ENCODE measurements at regions not wholly inside any gene's neighbourhood (a gene's known extent, or its start where the extent isn't known, plus 50 kb on each side); places are given as distances from the start of the nearest gene placed in this dataset.
"Not testable (repeated sequence)": the region's sequence is repeated elsewhere in the genome, so short reads cannot be mapped to it uniquely, and the experiment has no call there.

DNA sequence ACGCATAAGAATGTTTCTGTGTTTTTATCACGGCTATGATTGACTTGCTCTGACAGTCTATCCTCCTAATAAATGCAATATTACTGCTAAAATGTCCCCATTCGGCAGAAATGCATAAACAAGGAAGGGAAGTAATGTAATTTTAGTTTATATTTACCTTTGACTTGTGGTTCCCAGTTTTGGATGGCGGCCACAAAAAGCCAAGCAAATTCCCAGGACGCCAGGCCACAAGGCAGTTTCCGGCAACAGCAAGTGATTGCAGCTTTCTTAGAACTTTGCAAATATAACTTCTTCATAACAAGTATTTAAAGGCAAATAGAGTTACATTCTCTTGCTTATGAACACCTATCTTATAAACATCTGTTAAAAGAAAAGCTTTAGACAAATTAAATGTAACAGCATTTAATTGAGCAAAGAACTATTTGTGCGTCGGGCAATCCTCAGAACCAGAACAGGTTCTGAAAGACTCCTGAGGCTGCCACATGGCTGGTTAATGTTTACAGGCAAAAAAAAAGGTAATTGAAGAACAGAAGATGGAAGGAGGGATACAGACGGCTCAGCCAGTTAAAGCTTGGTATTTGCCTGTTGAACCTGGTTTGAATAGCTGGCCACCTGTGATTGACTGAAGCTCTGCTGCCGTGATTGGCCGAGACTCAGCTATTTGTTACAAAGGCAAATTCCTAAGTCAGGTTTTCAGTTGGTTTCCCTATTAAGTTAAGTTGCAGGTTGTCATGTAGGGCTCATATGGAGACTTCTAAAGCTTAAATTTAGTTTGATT, 80.8 kb downstream of the C21orf91 start:
- no peak for DNase-seq

DNA sequence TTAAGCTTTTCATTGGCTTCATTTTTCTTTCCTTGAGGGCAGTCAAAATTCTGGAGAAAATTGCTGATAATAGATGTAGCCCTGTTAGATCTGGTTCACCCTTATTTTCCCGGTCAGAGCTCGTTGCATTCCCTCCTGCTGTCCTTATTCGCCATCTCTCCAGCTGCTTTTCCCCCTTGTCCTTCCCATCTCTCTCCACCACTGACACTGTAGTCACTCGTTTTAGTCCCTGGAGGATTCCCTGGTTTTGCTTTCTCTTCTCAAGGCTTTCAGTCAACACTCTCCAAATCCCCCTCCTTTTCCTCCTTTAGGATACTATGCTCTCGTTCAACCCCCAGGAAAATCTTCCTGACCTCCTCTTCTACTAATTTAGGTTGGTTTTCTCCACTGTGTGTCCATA, 83.1 kb downstream of the C21orf91 start:
- DNase-seq, result no peak

DNA sequence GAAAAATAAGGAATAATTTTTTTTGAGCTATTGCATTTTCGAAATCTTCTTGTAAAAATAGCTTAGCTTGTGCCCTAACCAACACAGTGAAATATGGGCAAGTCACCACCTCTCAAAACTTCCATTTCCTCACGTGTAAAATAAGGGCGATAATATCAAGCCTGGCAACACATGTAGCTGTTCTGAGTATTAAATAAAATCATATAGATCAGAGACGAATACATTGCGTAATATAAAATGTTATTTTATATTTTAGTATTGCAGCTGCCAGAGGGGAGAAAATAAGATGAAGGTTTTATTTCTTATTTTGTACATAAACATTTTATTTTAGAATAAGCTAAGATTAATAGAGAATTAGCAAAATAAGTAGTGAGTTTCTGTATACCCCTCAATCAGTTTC, 85.9 kb downstream of the C21orf91 start:
- no peak for DNase-seq

DNA sequence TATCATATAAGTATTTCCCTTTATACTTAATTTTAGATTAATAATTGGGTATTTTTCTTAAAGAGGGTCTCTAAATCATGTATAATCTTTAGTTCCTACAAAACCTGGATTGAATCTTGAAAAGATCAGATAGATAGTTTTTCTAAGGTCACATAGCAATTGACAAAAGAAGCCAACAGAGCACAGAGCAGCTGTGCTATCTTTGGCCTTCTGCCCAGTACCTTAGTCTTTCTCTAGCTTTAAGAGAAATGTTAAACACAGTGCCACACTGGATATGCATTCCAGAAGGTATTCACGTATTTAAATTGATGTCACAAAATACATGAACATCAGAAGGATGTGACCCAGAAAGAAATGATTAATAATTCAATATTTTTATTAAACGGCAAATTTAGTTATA, 86.8 kb downstream of the C21orf91 start:
- no peak for DNase-seq

DNA sequence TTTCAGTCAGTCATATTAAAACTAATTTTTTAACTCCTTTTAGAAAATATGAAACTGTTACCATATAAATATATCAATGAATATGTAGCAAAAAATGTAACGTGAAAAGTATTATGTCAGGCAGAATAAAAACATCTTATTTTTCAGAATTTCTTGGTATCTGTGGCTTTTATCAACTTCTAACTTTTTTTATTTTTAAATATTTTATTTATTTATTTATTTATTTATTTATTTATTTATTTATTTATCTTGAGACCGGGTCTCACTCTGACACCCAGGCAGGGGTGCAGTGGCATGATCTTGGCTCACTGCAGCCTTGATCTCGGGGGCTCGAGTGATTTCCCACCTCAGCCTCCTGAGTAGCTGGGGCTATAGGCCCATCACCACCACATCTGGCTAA, 87.6 kb downstream of the C21orf91 start:
- DNase-seq, result no peak

DNA sequence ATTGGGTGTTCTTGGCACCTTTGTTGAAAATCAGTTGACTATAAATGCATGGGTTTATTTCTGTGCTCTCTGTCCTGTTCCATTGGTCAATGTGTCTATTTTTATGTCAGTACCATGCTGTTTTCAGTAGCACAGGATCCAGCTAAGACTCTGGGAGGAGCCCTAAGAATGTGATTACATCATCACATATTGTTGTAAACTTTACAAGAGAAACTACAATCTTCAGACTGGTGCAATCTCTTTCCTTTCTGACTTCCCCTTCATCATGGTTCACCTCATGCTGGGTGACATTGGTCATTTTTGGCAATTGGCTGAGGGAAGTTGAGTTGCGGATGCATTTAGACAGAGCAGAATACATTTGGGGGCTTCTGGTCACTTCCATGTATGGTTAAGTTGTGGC, 88.4 kb downstream of the C21orf91 start:
- no peak for DNase-seq

DNA sequence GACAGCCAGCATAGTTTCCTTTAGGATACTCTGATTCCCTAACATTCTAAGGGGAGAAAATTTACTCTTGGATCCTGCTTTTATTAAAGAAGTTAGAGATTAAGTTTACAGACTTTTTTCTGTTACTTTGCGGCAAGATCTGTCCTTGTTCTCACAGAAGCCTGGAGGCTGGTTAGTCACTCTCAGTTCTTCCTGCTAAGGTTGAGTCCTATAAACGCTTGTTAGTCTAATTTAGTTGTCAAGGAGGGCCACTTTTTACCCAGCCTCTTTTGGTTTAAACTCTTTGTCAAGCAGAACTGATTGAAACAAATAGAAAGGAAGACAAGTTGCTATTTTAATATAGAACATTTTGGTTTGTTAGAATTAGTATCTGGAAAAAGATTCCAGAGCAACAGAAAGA, 89.7 kb downstream of the C21orf91 start:
- DNase-seq, result no peak

DNA sequence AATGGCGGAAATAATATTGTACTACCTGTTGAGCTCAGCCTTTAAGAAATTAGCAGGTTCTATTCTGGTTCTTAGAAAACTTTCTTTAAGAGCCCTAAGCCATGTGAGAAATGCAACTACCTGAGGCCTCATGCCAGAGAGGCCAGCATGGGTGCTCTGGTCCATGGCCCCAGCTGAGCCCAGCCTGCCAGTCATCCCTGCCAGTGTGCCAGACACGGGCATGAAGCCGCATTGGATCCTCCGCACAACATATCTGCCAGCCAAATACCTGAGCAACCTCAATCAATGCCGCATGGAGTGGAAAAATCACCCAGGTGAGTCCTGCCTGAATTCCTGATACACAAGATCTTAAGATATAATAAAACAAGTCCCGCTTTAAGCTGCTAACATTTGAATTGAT, 91.8 kb downstream of the C21orf91 start:
- DNase-seq, result no peak

DNA sequence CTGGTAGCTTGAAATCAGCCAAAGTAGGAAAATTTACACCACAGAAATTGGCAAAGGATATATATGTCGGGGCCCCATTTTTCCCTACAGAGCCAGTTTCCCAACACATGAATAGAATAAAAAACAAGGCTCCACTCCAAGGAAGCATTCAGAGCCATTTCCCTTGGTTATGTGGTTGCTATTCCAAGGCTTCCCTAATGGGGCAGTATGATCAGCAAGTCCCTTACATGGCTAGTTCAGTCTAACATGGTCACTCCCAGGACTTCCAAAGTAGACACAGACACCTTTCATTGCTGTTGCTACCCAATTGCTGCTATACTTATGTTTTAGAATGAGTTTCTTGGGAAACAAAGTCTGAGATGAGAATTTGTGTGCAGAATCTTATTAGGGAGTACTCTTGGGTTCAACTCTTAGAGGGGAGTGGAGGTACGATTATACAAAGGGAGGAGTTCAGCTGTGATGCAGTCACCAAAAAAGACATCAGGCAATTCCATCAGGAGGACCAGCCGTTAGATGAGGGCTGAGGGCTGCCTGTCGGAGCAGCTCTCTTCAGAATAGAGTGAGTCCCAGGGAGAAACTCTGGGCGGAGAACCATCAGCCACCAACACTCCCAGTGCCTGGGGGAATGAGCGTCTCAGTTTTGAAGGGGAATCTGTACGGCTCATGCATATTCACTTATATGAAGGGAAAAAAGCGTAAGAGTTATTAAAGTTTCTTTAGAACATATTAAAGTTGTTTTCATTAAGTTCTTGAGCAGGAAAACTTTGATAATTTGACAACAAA, 92.9 kb downstream of the C21orf91 start:
- DNase-seq, result no peak

DNA sequence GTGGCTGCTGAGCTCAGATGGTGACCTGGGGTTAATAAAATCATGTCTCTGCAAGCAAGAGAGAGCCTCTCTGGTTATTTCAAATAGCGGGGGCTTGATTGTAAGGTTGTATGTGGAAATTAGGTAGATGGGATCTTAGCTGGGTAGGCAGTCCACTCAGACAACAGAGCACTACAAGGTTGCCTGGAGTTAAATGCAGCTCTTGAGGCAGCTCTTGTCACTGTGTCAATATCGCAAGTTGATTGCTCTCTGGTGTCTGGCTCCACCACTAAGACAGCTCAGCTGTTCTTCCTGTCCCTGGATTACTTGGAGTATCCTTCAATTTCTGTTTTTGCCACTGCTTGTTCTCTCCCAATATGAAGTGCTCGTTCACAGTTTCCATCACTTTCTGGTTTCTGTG, 93.8 kb downstream of the C21orf91 start:
- DNase-seq, result no peak

DNA sequence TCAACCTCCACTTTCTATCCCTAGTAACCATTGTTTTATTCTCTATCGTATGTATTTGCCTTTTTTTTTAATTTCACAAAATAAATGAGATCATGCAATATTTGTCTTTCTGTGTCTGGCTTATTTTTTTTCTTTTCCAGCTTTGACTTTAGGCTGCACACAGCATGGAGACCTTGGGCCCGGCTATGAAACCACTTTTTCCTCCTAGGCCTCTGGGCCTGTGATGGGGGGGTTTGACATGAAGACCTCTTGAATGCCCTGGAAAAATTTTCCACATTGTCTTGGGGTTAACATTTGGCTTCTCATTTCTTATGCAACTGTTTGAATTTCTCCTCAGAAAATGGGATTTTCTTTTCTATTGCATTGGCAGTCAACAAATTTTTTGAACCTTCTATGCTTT, 100.2 kb upstream of the BTG3 start:
- no peak for DNase-seq

DNA sequence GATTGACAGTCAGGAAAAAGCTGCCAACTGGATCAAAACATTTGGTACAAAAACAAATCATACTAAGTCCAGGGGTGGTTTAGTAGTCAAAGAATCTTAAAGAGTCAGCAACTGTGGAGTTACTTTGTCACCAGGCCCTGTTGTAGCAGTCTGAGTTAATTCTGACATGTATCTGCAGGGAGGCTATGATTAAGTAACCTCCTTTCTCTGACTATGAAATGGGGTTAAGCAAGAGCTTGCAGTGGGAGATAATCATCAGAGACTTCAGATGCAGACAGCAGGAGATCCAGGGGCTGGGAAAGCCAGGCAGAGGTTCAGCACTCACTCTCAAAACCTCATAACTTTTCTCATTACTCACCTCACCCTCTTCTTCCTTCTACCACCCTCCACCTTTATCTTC, 99.2 kb upstream of the BTG3 start:
- no peak for DNase-seq

DNA sequence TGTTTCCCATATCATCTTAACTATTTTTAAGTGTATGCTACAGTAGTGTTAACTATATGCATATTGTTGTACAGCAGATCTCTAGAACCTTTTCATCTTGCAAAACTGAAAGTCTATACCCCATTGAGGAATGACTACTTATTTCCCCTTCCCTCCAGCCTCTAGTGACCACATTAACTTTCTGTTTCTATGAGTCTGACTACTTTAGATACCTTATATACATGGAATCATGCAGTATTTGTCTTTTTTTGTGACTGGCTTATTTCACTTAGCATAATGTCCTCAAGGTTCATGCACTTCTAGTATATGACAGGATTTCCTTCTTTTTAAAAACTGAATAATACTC, 96.5 kb upstream of the BTG3 start:
- no peak for DNase-seq

DNA sequence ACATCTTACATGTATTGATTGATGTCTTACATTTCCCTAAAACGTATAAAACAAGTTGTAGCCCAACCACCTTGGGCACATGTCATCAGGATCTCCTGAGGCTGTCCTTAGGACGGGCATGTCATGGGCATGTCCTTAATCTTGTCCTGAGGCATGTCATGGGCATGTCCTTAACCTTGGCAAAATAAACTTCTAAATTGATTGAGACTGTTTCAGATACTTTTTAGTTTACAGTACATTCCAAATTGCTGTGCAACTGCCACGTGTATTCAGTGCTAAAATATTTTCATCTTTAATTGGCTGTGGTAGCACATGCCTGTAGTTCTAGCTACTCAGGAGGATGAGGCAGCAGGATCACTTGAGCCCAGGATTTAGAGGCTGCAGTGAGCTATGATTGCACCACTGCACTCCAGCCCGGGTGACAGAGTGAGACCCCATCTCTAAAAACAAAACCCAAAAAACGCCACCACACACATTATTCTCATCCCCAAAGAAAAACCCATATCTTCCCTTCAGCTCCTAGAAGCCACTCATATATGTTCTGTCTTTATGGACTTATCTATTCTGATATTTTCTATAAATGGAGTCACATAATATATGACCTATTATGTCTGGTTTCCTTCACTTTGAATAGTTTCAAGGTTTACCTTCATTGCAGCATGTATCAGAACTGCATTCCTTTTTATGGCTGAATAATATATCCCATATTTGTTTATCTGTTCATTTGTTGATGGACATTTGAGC, 96.0 kb upstream of the BTG3 start:
- DNase-seq, result no peak

DNA sequence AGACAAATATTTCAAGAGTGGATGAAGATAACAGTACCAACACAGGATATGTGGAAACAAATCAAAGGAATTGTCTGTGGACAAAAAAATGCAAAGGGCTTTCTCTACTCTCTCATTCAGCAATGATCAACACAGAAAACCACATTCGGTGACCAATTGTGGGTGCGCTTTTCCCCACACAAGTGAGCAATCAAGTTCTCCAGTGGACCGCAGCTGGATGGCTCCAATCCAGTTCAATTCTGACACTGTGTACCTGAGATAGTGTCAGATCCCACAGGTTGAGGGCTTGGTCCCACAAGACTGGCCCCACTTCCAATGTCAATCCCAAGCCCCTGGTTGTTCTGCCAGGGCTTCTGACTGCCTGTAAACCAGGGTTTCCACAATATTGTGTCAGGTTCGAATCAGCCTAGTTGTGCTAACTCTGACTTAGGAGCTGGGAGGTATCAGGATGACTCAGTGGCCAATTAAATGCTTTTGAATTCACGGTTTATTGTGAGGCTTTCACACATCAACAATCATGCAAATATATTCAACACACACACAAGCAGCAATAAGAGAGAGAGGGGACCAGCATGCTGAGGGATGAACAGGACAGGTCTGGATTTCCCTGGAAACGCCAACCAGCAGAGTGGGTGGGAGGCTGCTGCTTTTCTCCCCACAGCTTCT, 87.0 kb upstream of the BTG3 start:
- no peak for DNase-seq

DNA sequence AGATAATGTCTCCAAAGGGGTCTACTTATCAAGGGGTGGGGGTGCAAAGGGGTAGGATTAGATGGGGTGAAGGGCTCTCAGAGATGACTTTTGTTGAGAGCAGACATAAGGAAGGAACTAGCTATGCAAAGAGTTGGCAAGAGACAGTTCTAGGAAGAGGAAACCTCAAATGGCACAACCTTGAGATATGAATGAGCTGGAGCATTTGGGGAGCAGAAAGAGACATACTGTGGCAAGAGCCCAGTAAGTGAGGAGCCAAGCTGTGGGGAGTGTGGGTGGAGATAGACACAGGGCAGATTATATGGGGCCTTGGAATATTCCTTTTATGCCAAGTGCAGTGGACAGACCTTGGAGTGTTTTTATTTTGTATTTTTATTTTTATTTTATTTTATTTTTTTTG, 84.8 kb upstream of the BTG3 start:
- no peak for DNase-seq

DNA sequence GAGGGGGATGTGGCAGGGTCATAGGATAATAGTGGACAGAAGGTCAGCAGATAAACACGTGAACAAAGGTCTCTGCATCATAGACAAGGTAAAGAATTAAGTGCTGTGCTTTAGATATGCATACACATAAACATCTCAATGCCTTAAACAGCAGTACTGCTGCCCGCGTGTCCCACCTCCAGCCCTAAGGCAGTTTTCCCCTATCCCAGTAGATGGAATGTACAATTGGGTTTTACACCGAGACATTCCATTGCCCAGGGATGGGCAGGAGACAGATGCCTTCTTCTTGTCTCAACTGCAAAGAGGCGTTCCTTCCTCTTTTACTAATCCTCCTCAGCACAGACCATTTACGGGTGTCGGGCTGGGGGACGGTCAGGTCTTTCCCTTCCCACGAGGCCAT, 81.7 kb upstream of the BTG3 start:
- not testable (repeated sequence) for DNase-seq

DNA sequence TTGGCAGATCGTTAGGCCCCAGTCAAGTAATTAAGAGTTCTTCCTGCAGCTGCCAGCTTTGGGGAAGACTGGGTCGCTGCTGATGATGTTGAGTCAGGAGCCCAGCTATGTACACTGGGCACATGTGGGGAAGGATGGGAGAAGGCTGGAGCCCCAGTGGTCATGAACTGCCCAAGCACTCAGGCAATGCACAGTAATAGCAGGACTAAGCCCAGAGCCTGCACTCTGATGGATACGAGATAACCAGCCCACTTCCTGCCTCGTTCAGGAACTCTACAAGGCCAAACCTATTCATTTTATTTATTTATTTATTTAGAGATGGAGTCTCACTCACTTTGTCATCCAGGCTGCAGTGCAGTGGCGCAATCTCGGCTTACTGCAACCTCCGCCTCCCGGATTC, 81.1 kb upstream of the BTG3 start:
- no peak for DNase-seq

DNA sequence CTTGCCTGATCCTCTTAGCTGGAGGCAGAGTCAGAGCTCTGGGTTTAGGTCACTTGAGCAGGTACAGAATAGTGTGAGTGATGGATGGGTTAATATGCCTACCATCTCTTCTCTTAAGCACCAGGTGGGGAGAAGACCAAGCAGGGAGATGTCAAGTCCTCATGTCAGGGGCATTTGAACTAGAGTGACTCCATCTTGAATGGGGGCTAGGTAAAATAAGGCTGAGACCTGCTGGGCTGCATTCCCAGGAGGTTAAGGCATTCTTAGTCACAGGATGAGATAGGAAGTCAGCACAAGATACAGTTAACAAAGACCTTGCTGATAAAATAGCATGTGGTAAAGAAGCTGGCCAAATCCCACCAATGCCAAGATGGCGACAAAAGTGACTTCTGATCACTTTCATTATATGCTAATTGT, 77.4 kb upstream of the BTG3 start:
- no peak for DNase-seq

DNA sequence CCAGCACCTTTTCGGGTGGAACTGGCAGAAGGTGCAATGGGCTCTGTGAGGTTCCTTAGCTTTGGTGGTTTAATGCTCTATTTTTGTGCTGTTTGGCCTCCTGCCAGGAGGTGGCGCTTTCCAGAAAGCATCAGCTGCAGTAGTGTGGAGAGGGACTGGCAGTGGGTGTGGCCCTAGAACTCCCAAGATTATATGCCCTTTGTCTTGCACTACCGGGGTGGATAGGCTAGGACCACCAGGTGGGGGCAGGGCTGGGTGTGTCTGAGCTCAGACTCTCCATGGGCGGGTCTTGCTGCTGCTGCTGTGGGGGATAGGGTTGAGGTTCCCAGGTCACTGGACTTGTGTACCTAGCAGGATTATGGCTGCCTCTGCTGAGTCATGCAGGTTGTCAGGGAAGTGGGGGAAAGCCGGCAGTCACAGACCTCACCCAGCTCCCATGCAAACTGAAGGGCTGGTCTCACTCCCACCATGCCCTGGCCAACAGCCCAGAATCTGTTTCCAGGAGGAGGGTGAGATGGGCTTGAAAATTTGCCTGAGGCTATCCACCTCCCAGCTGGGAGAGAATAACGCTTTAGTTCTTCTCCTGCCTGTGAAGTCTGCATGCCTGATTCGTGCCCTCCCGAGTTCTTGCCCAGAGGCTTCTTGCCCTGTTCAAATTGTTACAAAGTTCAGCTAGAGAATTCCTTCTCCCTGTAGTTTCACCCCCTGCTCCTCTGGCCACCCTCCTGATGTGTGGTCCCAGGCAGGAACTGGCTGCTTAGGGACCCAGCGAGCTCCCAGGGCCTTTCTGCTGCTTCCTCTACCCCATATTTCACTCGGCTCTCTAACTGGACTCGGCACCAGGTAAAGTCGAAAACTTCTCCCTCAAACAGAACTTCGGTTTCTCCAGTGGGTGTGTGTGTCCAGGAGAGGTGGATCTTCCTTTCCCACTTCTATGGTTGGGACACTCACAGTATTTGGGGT, 76.5 kb upstream of the BTG3 start:
- DNase-seq, result no peak

DNA sequence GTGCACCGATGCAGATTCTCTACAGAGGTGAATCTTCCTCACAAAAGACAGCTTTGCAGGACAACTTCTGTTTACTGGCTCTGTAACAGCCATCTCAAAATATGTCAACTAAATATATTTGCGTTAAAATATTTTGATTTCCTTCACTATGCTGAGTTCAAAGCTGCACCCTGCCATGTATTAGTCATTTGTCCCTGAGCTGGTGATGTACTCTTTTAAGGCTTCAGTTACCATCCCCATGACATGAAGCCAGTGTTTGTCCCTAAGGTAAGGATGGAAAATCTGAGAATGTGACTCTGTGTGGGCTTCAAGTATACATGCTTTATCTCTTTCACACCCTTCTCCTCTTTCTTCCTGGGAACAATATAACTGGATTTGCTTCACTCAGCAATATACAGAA, 70.2 kb upstream of the BTG3 start:
- no peak for DNase-seq

DNA sequence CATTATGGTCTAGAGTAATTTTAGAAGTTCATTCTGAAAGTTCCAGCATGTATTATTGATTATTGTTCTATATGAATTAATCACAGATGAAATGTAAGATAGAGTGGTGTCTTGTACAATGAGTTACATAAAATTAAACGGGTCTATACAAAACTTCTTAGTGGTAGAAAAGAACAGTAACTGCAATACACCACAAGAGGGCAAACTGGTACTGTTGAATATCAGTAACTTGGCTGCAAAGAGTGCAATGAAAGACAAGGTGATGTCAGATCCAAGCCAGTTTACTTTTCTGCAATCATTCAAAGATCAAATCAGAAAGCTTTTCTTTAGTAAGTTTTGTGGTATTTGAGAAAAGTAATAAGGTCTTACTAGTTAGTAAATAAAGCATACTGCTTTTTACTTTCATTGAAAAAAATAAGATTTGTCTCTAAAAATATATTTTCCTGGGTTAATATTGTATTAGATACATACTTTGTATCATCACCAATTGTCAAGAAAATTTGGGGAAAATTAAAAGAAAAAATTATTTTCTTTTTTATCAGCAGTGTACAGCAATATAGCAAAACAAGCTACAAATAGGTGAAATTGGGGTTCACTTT, 66.4 kb upstream of the BTG3 start:
- peak; percentile 33 for DNase-seq

All from NCI-H524 treated with DMSO at 0.1 percent for 48 hours (cell line).